Tibial nerve (tissue), 4 donors: ENCODE measurements at regions not wholly inside any gene's neighbourhood (a gene's known extent, or its start where the extent isn't known, plus 50 kb on each side); places are given as distances from the start of the nearest gene placed in this dataset.

Experiments
- DNase-seq, 2 donors: peaks; one replicate each; pipeline ENCODE4 v3.0.0-alpha.2; 2019; ENCODE audit warnings: low spot score in 2 of 2
- H3K27ac ChIP-seq, 4 donors: fragments of 200-600 bp; sonication (generic) in 3 of 4; one replicate each; pipeline ENCODE4 v1.5.1; 2017 to 2019; ENCODE audit warnings: mild to moderate bottlenecking in 1 of 4
- H3K27me3 ChIP-seq, 2 donors: fragments of 200-600 bp; sonication (generic) in 1 of 2; one replicate each; pipeline versions ENCODE4 v1.5.1 to v1.6.0; 2017 to 2019
- H3K36me3 ChIP-seq, 3 donors: fragments of 200-600 bp; sonication (generic); one replicate each; pipeline ENCODE4 v1.5.1; 2018 to 2019
- H3K4me1 ChIP-seq, 4 donors: fragments of 200-600 bp; sonication (generic) in 3 of 4; one replicate each; pipeline ENCODE4 v1.5.1; 2017 to 2019
- H3K4me3 ChIP-seq, 4 donors: fragments of 200-600 bp; sonication (generic) in 3 of 4; one replicate each; pipeline ENCODE4 v1.5.1; 2017 to 2019; ENCODE audit warnings: mild to moderate bottlenecking in 1 of 4, moderate library complexity in 1 of 4
- H3K9me3 ChIP-seq, 4 donors: fragments of 200-600 bp; sonication (generic) in 3 of 4; one replicate each; pipeline ENCODE4 v1.5.1; 2017 to 2019
- EP300 ChIP-seq, 2 donors: sonication (generic); formaldehyde crosslinking; IDR thresholded peaks; one replicate each; pipeline ENCODE4 v1.6.1; 2017; ENCODE audit warnings: antibody characterized with exemption in 2 of 2, mild to moderate bottlenecking in 1 of 2
- POLR2A ChIP-seq, 2 donors: fragments of 450-650 bp; IDR thresholded peaks; one replicate each; pipeline ENCODE4 v1.6.1; 2017; ENCODE audit warnings: antibody characterized with exemption in 2 of 2, mild to moderate bottlenecking in 2 of 2, moderate library complexity in 2 of 2
- WGBS, 2 donors: methylation state at CpG; one replicate each; pipeline ENCODE4 v1.1.5; 2018; 5-methylcytosine and 5-hydroxymethylcytosine counted together
- TF ChIP-seq, protein P1 (sequence below), 5 experiments: fragments of 200-600 bp in 3 of 5; fragments of 450-650 bp in 2 of 5; sonication (generic) in 3 of 5; IDR thresholded peaks; one replicate each; pipeline ENCODE4 v1.5.1; 2016 to 2019; ENCODE audit warnings: antibody characterized with exemption in 5 of 5, mild to moderate bottlenecking in 3 of 5, moderate library complexity in 2 of 5

GRCh38 chr6:16976385-16977183, 125.3 kb upstream of the STMND1 start:
- no peak for DNase-seq
- TF ChIP-seq, protein P1, sequence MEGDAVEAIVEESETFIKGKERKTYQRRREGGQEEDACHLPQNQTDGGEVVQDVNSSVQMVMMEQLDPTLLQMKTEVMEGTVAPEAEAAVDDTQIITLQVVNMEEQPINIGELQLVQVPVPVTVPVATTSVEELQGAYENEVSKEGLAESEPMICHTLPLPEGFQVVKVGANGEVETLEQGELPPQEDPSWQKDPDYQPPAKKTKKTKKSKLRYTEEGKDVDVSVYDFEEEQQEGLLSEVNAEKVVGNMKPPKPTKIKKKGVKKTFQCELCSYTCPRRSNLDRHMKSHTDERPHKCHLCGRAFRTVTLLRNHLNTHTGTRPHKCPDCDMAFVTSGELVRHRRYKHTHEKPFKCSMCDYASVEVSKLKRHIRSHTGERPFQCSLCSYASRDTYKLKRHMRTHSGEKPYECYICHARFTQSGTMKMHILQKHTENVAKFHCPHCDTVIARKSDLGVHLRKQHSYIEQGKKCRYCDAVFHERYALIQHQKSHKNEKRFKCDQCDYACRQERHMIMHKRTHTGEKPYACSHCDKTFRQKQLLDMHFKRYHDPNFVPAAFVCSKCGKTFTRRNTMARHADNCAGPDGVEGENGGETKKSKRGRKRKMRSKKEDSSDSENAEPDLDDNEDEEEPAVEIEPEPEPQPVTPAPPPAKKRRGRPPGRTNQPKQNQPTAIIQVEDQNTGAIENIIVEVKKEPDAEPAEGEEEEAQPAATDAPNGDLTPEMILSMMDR (IDR thresholded peaks at IDR 0.05) = no peak
- TF ChIP-seq EP300 (IDR thresholded peaks at IDR 0.05) (no peak), POLR2A (IDR thresholded peaks at IDR 0.05) (no peak)
- no peak overlapping the region for H3K4me3 ChIP-seq
- WGBS, 2 donors = 91 to 94% methylated on average over 7 of the region's 7 CpGs
- no peak overlapping the region for H3K27ac ChIP-seq
- no peaks in the 10 kb centered on the region for H3K4me1 ChIP-seq
- H3K27me3 ChIP-seq = peaks cover 0 to 5% of the 10 kb centered on the region in 2 donors
- H3K36me3 ChIP-seq = no peaks in the 10 kb centered on the region
- H3K9me3 ChIP-seq = no peaks in the 10 kb centered on the region

- DNase-seq = no peak
- no peak overlapping the region for H3K27ac ChIP-seq
- H3K4me1 ChIP-seq = peaks cover 0 to 6% (median 0%) of the 10 kb centered on the region in 4 donors
- H3K36me3 ChIP-seq = no peaks in the 10 kb centered on the region
- H3K9me3 ChIP-seq = no peaks in the 10 kb centered on the region
- H3K27me3 ChIP-seq = peaks cover 0 to 5% of the 10 kb centered on the region in 2 donors
- 60% methylated on average over 6 of the region's 6 CpGs for WGBS, 2 donors
- TF ChIP-seq POLR2A (IDR thresholded peaks at IDR 0.05) (no peak), EP300 (IDR thresholded peaks at IDR 0.05) (no peak)
- TF ChIP-seq, protein P1 (IDR thresholded peaks at IDR 0.05) = no peak
- H3K4me3 ChIP-seq = no peak overlapping the region
Observed at GRCh38 chr6:16974704-16975359, 127.0 kb upstream of the STMND1 start.

GRCh38 chr6:16974387-16974673, 127.5 kb upstream of the STMND1 start:
- peaks cover 0 to 6% (median 0%) of the 10 kb centered on the region in 4 donors for H3K4me1 ChIP-seq
- H3K4me3 ChIP-seq = no peak overlapping the region
- DNase-seq = no peak
- H3K27me3 ChIP-seq = peaks cover 0 to 5% of the 10 kb centered on the region in 2 donors
- no peaks in the 10 kb centered on the region for H3K9me3 ChIP-seq
- H3K27ac ChIP-seq = no peak overlapping the region
- H3K36me3 ChIP-seq = no peaks in the 10 kb centered on the region
- TF ChIP-seq POLR2A (IDR thresholded peaks at IDR 0.05) (no peak), EP300 (IDR thresholded peaks at IDR 0.05) (no peak)
- TF ChIP-seq, protein P1 (IDR thresholded peaks at IDR 0.05) = no peak

DNA sequence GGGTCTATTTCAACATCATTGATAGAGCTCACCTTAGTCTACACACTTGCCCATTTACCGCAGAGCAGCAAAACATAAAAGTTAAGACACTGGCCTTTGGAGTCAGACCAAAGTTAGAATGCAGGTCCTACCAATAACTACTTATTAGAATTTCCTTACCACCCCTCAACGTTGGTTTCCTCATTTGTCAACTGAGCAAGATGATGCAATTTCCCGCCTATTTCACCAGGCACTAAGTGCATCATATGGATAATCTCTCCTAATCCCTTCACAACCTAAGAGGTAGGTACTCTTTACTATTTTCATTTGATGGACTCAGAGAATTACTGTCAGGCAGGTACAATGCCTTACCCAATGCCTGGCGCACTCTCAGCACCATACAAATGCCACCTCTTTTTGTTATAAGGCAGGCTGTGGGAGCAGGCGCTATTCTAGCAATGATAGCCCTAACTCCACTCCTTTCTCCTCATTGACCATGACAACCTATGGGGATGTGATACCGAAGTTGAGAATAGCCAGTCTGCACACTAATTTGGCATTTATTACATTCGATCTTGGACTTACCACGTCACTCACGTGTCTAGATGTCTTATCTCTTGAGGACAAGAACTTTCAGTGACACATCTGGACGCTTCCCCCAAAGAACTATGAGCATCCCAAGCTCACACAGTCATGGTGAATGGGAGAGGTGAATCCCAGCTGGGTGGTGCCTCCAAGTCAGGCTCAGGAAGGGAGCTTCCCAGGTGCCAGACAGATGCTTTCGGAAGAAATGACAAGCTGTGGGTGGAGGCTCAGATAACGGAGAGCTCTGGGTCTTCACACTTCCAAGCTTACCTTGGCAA, 128.1 kb upstream of the STMND1 start:
- H3K4me3 ChIP-seq = no peak overlapping the region
- no peaks in the 10 kb centered on the region for H3K36me3 ChIP-seq
- H3K27ac ChIP-seq = no peak overlapping the region
- H3K4me1 ChIP-seq = peaks cover 0 to 6% (median 0%) of the 10 kb centered on the region in 4 donors
- WGBS, 2 donors = 81 to 82% methylated on average over 12 of the region's 12 CpGs
- H3K27me3 ChIP-seq = no peaks in the 10 kb centered on the region
- TF ChIP-seq EP300 (IDR thresholded peaks at IDR 0.05) (no peak), POLR2A (IDR thresholded peaks at IDR 0.05) (no peak)
- TF ChIP-seq, protein P1 (IDR thresholded peaks at IDR 0.05) = no peak
- no peak for DNase-seq
- H3K9me3 ChIP-seq = no peaks in the 10 kb centered on the region
